ENCODE measurements at regions not wholly inside any gene's neighbourhood (a gene's known extent, or its start where the extent isn't known, plus 50 kb on each side); places are given as distances from the start of the nearest gene placed in this dataset.

GRCh38 chr12:126607867-126608266 lies 1542.6 kb downstream of the AACS start:
- DNase-seq (ENCODE audit: low read depth), result no peak
- TF ChIP-seq CTCF (IDR thresholded peaks at IDR 0.05; ENCODE audit: low read depth, low read length) (no peak), MAX (IDR thresholded peaks at IDR 0.05; ENCODE audit: low read depth, low read length) (no peak), POLR2A (IDR thresholded peaks at IDR 0.05; ENCODE audit: extremely low read depth, insufficient read length) (no peak), MYC (IDR thresholded peaks at IDR 0.05; ENCODE audit: low read depth, low read length) (no peak)
- no peak overlapping the region for H3K4me3 ChIP-seq (ENCODE audit: low read depth, low read length)

- TF ChIP-seq POLR2A (IDR thresholded peaks at IDR 0.05; ENCODE audit: extremely low read depth, insufficient read length) (no peak), MAX (IDR thresholded peaks at IDR 0.05; ENCODE audit: low read depth, low read length) (no peak), MYC (IDR thresholded peaks at IDR 0.05; ENCODE audit: low read depth, low read length) (no peak), CTCF (IDR thresholded peaks at IDR 0.05; ENCODE audit: low read depth, low read length) (no peak)
- DNase-seq (ENCODE audit: low read depth), result no peak
- H3K4me3 ChIP-seq (ENCODE audit: low read depth, low read length), result no peak overlapping the region
These were observed 1543.5 kb downstream of the AACS start for GRCh38 chr12:126608607-126609175.

- TF ChIP-seq MYC (IDR thresholded peaks at IDR 0.05; ENCODE audit: low read depth, low read length), result no peak
- TF ChIP-seq MAX (IDR thresholded peaks at IDR 0.05; ENCODE audit: low read depth, low read length), result no peak
- no peak for TF ChIP-seq POLR2A (IDR thresholded peaks at IDR 0.05; ENCODE audit: extremely low read depth, insufficient read length)
- TF ChIP-seq CTCF (IDR thresholded peaks at IDR 0.05; ENCODE audit: low read depth, low read length), result no peak
- no peak for DNase-seq (ENCODE audit: low read depth)
- H3K4me3 ChIP-seq (ENCODE audit: low read depth, low read length), result no peak overlapping the region
These were observed 1551.2 kb downstream of the AACS start for GRCh38 chr12:126616441-126616840.

- no peak overlapping the region for H3K4me3 ChIP-seq (ENCODE audit: low read depth, low read length)
- TF ChIP-seq MAX (IDR thresholded peaks at IDR 0.05; ENCODE audit: low read depth, low read length) (no peak), CTCF (IDR thresholded peaks at IDR 0.05; ENCODE audit: low read depth, low read length) (peak; percentile 75)
- peak; percentile 42 for DNase-seq (ENCODE audit: low read depth)
These were observed 1552.1 kb downstream of the AACS start for GRCh38 chr12:126617312-126617711.

- peak; percentile 57 for DNase-seq (ENCODE audit: low read depth)
- TF ChIP-seq MAX (IDR thresholded peaks at IDR 0.05; ENCODE audit: low read depth, low read length), result no peak
- no peak overlapping the region for H3K4me3 ChIP-seq (ENCODE audit: low read depth, low read length)
These were observed 1562.4 kb downstream of the AACS start for GRCh38 chr12:126627596-126627995.

- TF ChIP-seq POLR2A (IDR thresholded peaks at IDR 0.05; ENCODE audit: extremely low read depth, insufficient read length) (no peak), MAX (IDR thresholded peaks at IDR 0.05; ENCODE audit: low read depth, low read length) (peak; percentile 31; the same call in 1 of the 2 replicates)
- no peak for DNase-seq (ENCODE audit: low read depth)
- no peak overlapping the region for H3K4me3 ChIP-seq (ENCODE audit: low read depth, low read length)
These were observed 1571.6 kb downstream of the AACS start for GRCh38 chr12:126636821-126637220.
